H1 (cell line): ENCODE measurements at regions not wholly inside any gene's neighbourhood (a gene's known extent, or its start where the extent isn't known, plus 50 kb on each side); places are given as distances from the start of the nearest gene placed in this dataset.

Source experiments
- CTCF ChIA-PET: fragments of 300-600 bp; sonication (Branson Sonifier 250); formaldehyde crosslinking; loops from one replicate; lab custom pipeline; 2021; ENCODE audit not compliant: partially characterized antibody; lab: Charles Lee
- POLR2A ChIA-PET: fragments of 300-600 bp; sonication (Branson Sonifier 250); formaldehyde crosslinking; loops from one replicate; lab custom pipeline; 2021; ENCODE audit warnings: inconsistent platforms; ENCODE audit not compliant: partially characterized antibody; lab: Charles Lee
- DNase-seq, 2 experiments: peaks; one replicate each; pipeline versions ENCODE4 v3.0.0 to v3.0.0-alpha.2; 2010 to 2022; ENCODE audit warnings: low spot score in 2 of 2, low read depth in 1 of 2, mixed read lengths in 1 of 2
- FAIRE-seq: peaks from 2 replicates; lab custom pipeline; 2011; peaks lifted over from hg19 to GRCh38; lab: Jason Lieb, UNC
- H2AFZ ChIP-seq: 2 replicates; pipeline ENCODE4 v1.8.1; 2012; ENCODE audit warnings: low read length, inconsistent platforms
- H2AK5ac ChIP-seq: 2 replicates; pipeline ENCODE4 v1.6.1; 2013; ENCODE audit warnings: low read depth, low read length
- H2BK120ac ChIP-seq: replicated peaks from 2 replicates; pipeline ENCODE3; 2013; ENCODE audit warnings: low read depth, low read length, inconsistent platforms
- H2BK12ac ChIP-seq: 2 replicates; pipeline ENCODE4 v1.6.1; 2013; ENCODE audit warnings: low read depth, low read length
- H2BK15ac ChIP-seq: 2 replicates; pipeline ENCODE4 v1.6.1; 2013; ENCODE audit warnings: low read length
- H2BK20ac ChIP-seq: 2 replicates; pipeline ENCODE4 v1.6.1; 2013; ENCODE audit warnings: low read length
- H2BK5ac ChIP-seq: 2 replicates; pipeline ENCODE4 v1.6.1; 2013; ENCODE audit warnings: low read depth, low read length
- H3K14ac ChIP-seq: 2 replicates; pipeline ENCODE4 v1.6.1; 2013; ENCODE audit warnings: inconsistent platforms; ENCODE audit not compliant: insufficient read length
- H3K18ac ChIP-seq: 2 replicates; pipeline ENCODE4 v1.6.1; 2013; ENCODE audit warnings: low read length; ENCODE audit errors: extremely low read depth
- H3K23ac ChIP-seq: 2 replicates; pipeline ENCODE4 v1.6.1; 2013; ENCODE audit warnings: inconsistent platforms; ENCODE audit not compliant: insufficient read length
- H3K23me2 ChIP-seq: 2 replicates; pipeline ENCODE4 v1.6.1; 2013; ENCODE audit warnings: low read depth, low read length
- H3K27ac ChIP-seq: 2 replicates; pipeline ENCODE4 v1.6.1; 2011; ENCODE audit warnings: low read depth, low read length, inconsistent platforms
- H3K27me3 ChIP-seq, 4 experiments: replicated peaks in 1 of 4; 1 replicate in 1 of 4; 2 replicates in 3 of 4; pipeline versions ENCODE4 v1.6.1 to v1.8.1; 2011 to 2013; ENCODE audit warnings: low read length in 3 of 4, mild to moderate bottlenecking in 3 of 4, inconsistent platforms in 2 of 4, mixed read lengths in 2 of 4, moderate library complexity in 1 of 4; ENCODE audit not compliant: control insufficient read depth in 3 of 4, insufficient read depth in 3 of 4; ENCODE audit errors: extremely low read depth in 1 of 4
- H3K36me3 ChIP-seq, 4 experiments: 2 replicates each; pipeline versions ENCODE4 v1.6.1 to v1.8.1; 2011 to 2013; ENCODE audit warnings: mild to moderate bottlenecking in 4 of 4, low read length in 3 of 4, moderate library complexity in 2 of 4, control low read depth in 1 of 4, inconsistent platforms in 1 of 4; ENCODE audit not compliant: insufficient read depth in 4 of 4, control insufficient read depth in 2 of 4
- H3K4ac ChIP-seq: replicated peaks from 2 replicates; pipeline ENCODE3; 2013; ENCODE audit warnings: low read length, low read depth, mixed read lengths, inconsistent platforms; ENCODE audit not compliant: insufficient read length
- H3K4me1 ChIP-seq, 4 experiments: replicated peaks in 1 of 4; 1 replicate in 1 of 4; 2 replicates in 3 of 4; pipeline versions ENCODE4 v1.6.1 to v1.8.1; 2011 to 2013; ENCODE audit warnings: low read length in 3 of 4, inconsistent platforms in 2 of 4, mixed read lengths in 1 of 4; ENCODE audit not compliant: insufficient read depth in 4 of 4, control insufficient read depth in 3 of 4
- H3K4me2 ChIP-seq, 2 experiments: 2 replicates each; pipeline versions ENCODE4 v1.6.1 to v1.8.1; 2011 to 2013; ENCODE audit warnings: low read depth in 2 of 2, low read length in 2 of 2, control low read depth in 1 of 2, inconsistent platforms in 1 of 2, mild to moderate bottlenecking in 1 of 2; ENCODE audit not compliant: insufficient read depth in 1 of 2
- H3K4me3 ChIP-seq, 4 experiments: fragments of 200-600, 300-600 bp in 1 of 4; sonication (generic), shearing (Covaris generic), sonication (Bioruptor Twin) in 1 of 4; 2 replicates each; pipeline versions ENCODE4 v1.5.1 to v1.8.1; 2011 to 2016; ENCODE audit warnings: low read length in 4 of 4, low read depth in 3 of 4, control low read depth in 2 of 4, inconsistent platforms in 2 of 4, mild to moderate bottlenecking in 2 of 4, mixed read lengths in 1 of 4, moderate library complexity in 1 of 4; ENCODE audit not compliant: insufficient read depth in 2 of 4; ENCODE audit errors: extremely low read depth in 1 of 4
- H3K56ac ChIP-seq: replicated peaks from 2 replicates; pipeline ENCODE3; 2013; ENCODE audit warnings: low read depth, mild to moderate bottlenecking, mixed read lengths, low read length, inconsistent platforms; ENCODE audit not compliant: insufficient read length
- H3K79me1 ChIP-seq: 2 replicates; pipeline ENCODE4 v1.6.1; 2013; ENCODE audit warnings: low read depth, low read length, control low read depth
- H3K79me2 ChIP-seq, 2 experiments: 2 replicates each; pipeline versions ENCODE4 v1.6.1 to v1.8.1; 2012 to 2013; ENCODE audit warnings: low read length in 2 of 2, mild to moderate bottlenecking in 2 of 2, inconsistent platforms in 1 of 2; ENCODE audit not compliant: insufficient read depth in 2 of 2, control insufficient read depth in 1 of 2
- H3K9ac ChIP-seq, 4 experiments: replicated peaks in 1 of 4; 1 replicate in 1 of 4; 2 replicates in 3 of 4; pipeline versions ENCODE4 v1.6.1 to v1.8.1; 2011 to 2013; ENCODE audit warnings: low read depth in 3 of 4, low read length in 3 of 4, control low read depth in 2 of 4, mild to moderate bottlenecking in 2 of 4, moderate library complexity in 2 of 4, inconsistent platforms in 1 of 4; ENCODE audit errors: extremely low read depth in 1 of 4
- H3K9me3 ChIP-seq, 2 experiments: 2 replicates each; pipeline versions ENCODE4 v1.6.1 to v1.8.1; 2012 to 2013; ENCODE audit warnings: mild to moderate bottlenecking in 2 of 2, moderate library complexity in 2 of 2, control low read depth in 1 of 2, inconsistent platforms in 1 of 2, low read depth in 1 of 2, low read length in 1 of 2, mixed read lengths in 1 of 2; ENCODE audit not compliant: insufficient read depth in 2 of 2
- H4K20me1 ChIP-seq, 2 experiments: replicated peaks in 1 of 2; 2 replicates each; pipeline versions ENCODE3 to v1.8.1; 2011 to 2013; ENCODE audit warnings: inconsistent platforms in 2 of 2, low read length in 2 of 2, mild to moderate bottlenecking in 1 of 2; ENCODE audit not compliant: insufficient read depth in 2 of 2, control insufficient read depth in 1 of 2
- H4K5ac ChIP-seq: 2 replicates; pipeline ENCODE4 v1.6.1; 2013; ENCODE audit warnings: low read length, low read depth, mixed read lengths, inconsistent platforms; ENCODE audit not compliant: insufficient read length
- H4K8ac ChIP-seq: 2 replicates; pipeline ENCODE4 v1.8.0; 2013; ENCODE audit warnings: mild to moderate bottlenecking, moderate library complexity, low read length, inconsistent platforms; ENCODE audit not compliant: insufficient read depth; ENCODE audit errors: extremely low read depth
- H4K91ac ChIP-seq: replicated peaks from 2 replicates; pipeline ENCODE3; 2013; ENCODE audit warnings: low read length, mixed read lengths, inconsistent platforms; ENCODE audit not compliant: insufficient read length
- ATF3 ChIP-seq: IDR thresholded peaks from 2 replicates; pipeline ENCODE4 v1.6.1; 2011; ENCODE audit warnings: low read depth, mild to moderate bottlenecking, low read length; ENCODE audit not compliant: insufficient read depth
- EGR1 ChIP-seq: IDR thresholded peaks from 2 replicates; pipeline ENCODE4 v1.6.1; 2011; ENCODE audit warnings: low read depth, low read length, borderline replicate concordance
- NRF1 ChIP-seq: IDR thresholded peaks from 2 replicates; pipeline ENCODE4 v1.6.1; 2011; ENCODE audit warnings: mild to moderate bottlenecking, low read depth, low read length, improper control_type of control experiment
- POLR2A ChIP-seq, 2 experiments: IDR thresholded peaks; 1 replicate in 1 of 2; 2 replicates in 1 of 2; pipeline ENCODE4 v1.6.1; 2011; ENCODE audit warnings: low read depth in 2 of 2, low read length in 2 of 2, mild to moderate bottlenecking in 2 of 2; ENCODE audit errors: control extremely low read depth in 1 of 2
- WGBS, 2 experiments: shearing (Covaris generic) in 1 of 2; methylation state at CpG; one replicate each; pipeline versions ENCODE4 v1.1.6 to v1.1.7; 2013 to 2015; ENCODE audit warnings: low lambda C conversion rate in 2 of 2, mixed read lengths in 2 of 2, inconsistent platforms in 1 of 2, low coverage in 1 of 2, missing lambda C conversion rate in 1 of 2; ENCODE audit not compliant: insufficient replicate concordance in 2 of 2, insufficient coverage in 1 of 2, insufficient read length in 1 of 2; ENCODE audit errors: extremely low coverage in 1 of 2, missing lambda C conversion rate in 1 of 2; 5-methylcytosine and 5-hydroxymethylcytosine counted together

GRCh38 chr3:55305696-55306485, 181.2 kb downstream of the WNT5A start:
- Histone ChIP-seq H3K79me1 (no peaks in the 10 kb centered on the region), H3K4me1 (no peaks in the 10 kb centered on the region), H3K14ac (no peak overlapping the region), H3K18ac (no peak overlapping the region), H3K79me2 (no peaks in the 10 kb centered on the region), H3K4me3 (no peak overlapping the region), H3K27ac (no peak overlapping the region), H2BK5ac (no peak overlapping the region), H4K20me1 (no peaks in the 10 kb centered on the region), H3K23me2 (no peaks in the 10 kb centered on the region), H4K5ac (no peak overlapping the region), H3K9me3 (no peaks in the 10 kb centered on the region), H3K27me3 (no peaks in the 10 kb centered on the region), H3K4ac (no peak overlapping the region), H2BK20ac (no peak overlapping the region), H3K4me2 (no peak overlapping the region), H4K91ac (no peak overlapping the region), H3K9ac (no peak overlapping the region), H3K23ac (no peak overlapping the region), H2BK15ac (no peak overlapping the region), H2AFZ (no peak overlapping the region), H2AK5ac (no peak overlapping the region), H2BK120ac (no peak overlapping the region), H3K36me3 (no peaks in the 10 kb centered on the region), H2BK12ac (no peak overlapping the region), H4K8ac (no peak overlapping the region), H3K56ac (no peak overlapping the region)
- ChIA-PET CTCF (no interaction called here), POLR2A (no interaction called here)
- FAIRE-seq (no peak), DNase-seq (no peak)
- WGBS, 2 experiments, result 87% methylated on average over 5 of the region's 5 CpGs; no CpG with 5 or more reads in 1 of the 2 experiments
- TF ChIP-seq EGR1 (no peak), NRF1 (no peak), POLR2A (IDR thresholded peaks at IDR 0.05; ENCODE audit: control extremely low read depth in 1 of 2, low read depth in 2 of 2, low read length in 2 of 2) (no peak), ATF3 (no peak)
